ENCODE measurements at regions not wholly inside any gene's neighbourhood (a gene's known extent, or its start where the extent isn't known, plus 50 kb on each side); places are given as distances from the start of the nearest gene placed in this dataset.

GRCh38 chr21:17416139-17416538 is 96.7 kb upstream of the CXADR start:
- TF ChIP-seq CTCF (IDR thresholded peaks at IDR 0.05; ENCODE audit: unreplicated experiment), result no peak
- Mint-ChIP-seq H3K36me3 (ENCODE audit: low read depth, unreplicated experiment) (peaks cover 7% of the 10 kb centered on the region), H3K9me3 (ENCODE audit: unreplicated experiment) (no peaks in the 10 kb centered on the region), H3K4me3 (ENCODE audit: unreplicated experiment) (no peak overlapping the region), H3K4me1 (ENCODE audit: unreplicated experiment) (peaks cover 15% of the 10 kb centered on the region), H3K27ac (ENCODE audit: unreplicated experiment) (no peak overlapping the region), H3K27me3 (ENCODE audit: unreplicated experiment) (peaks cover 12% of the 10 kb centered on the region)
- no peak for DNase-seq (ENCODE audit: low spot score)

GRCh38 chr21:17422931-17423330 is 89.9 kb upstream of the CXADR start:
- no peaks in the 10 kb centered on the region for H3K9me3 Mint-ChIP-seq (ENCODE audit: unreplicated experiment)
- H3K4me3 Mint-ChIP-seq (ENCODE audit: unreplicated experiment), result no peak overlapping the region
- no peak for TF ChIP-seq CTCF (IDR thresholded peaks at IDR 0.05; ENCODE audit: unreplicated experiment)
- no peak for DNase-seq (ENCODE audit: low spot score)
- H3K36me3 Mint-ChIP-seq (ENCODE audit: low read depth, unreplicated experiment), result no peaks in the 10 kb centered on the region
- no peak overlapping the region for H3K27ac Mint-ChIP-seq (ENCODE audit: unreplicated experiment)
- H3K27me3 Mint-ChIP-seq (ENCODE audit: unreplicated experiment), result no peaks in the 10 kb centered on the region
- no peaks in the 10 kb centered on the region for H3K4me1 Mint-ChIP-seq (ENCODE audit: unreplicated experiment)

- no peak overlapping the region for H3K27ac Mint-ChIP-seq (ENCODE audit: unreplicated experiment)
- H3K4me3 Mint-ChIP-seq (ENCODE audit: unreplicated experiment), result no peak overlapping the region
These were observed 85.7 kb upstream of the CXADR start for GRCh38 chr21:17427157-17427556.

GRCh38 chr21:17427831-17428483 is 84.9 kb upstream of the CXADR start:
- Mint-ChIP-seq H3K27ac (ENCODE audit: unreplicated experiment) (no peak overlapping the region), H3K9me3 (ENCODE audit: unreplicated experiment) (no peaks in the 10 kb centered on the region), H3K4me3 (ENCODE audit: unreplicated experiment) (no peak overlapping the region), H3K4me1 (ENCODE audit: unreplicated experiment) (no peaks in the 10 kb centered on the region), H3K27me3 (ENCODE audit: unreplicated experiment) (no peaks in the 10 kb centered on the region), H3K36me3 (ENCODE audit: low read depth, unreplicated experiment) (no peaks in the 10 kb centered on the region)
- no peak for DNase-seq (ENCODE audit: low spot score)
- TF ChIP-seq CTCF (IDR thresholded peaks at IDR 0.05; ENCODE audit: unreplicated experiment), result no peak

More at GRCh38 chr21:17427157-17427556, 85.7 kb upstream of the CXADR start:
- no peak for DNase-seq (ENCODE audit: low spot score)
- no peaks in the 10 kb centered on the region for H3K36me3 Mint-ChIP-seq (ENCODE audit: low read depth, unreplicated experiment)
- H3K27me3 Mint-ChIP-seq (ENCODE audit: unreplicated experiment), result no peaks in the 10 kb centered on the region
- no peaks in the 10 kb centered on the region for H3K4me1 Mint-ChIP-seq (ENCODE audit: unreplicated experiment)
- H3K9me3 Mint-ChIP-seq (ENCODE audit: unreplicated experiment), result no peaks in the 10 kb centered on the region
- no peak for TF ChIP-seq CTCF (IDR thresholded peaks at IDR 0.05; ENCODE audit: unreplicated experiment)

GRCh38 chr21:17428484-17428869 is 84.4 kb upstream of the CXADR start:
- DNase-seq (ENCODE audit: low spot score), result no peak
- H3K27ac Mint-ChIP-seq (ENCODE audit: unreplicated experiment), result no peak overlapping the region
- H3K4me3 Mint-ChIP-seq (ENCODE audit: unreplicated experiment), result no peak overlapping the region
- H3K36me3 Mint-ChIP-seq (ENCODE audit: low read depth, unreplicated experiment), result no peaks in the 10 kb centered on the region
- H3K9me3 Mint-ChIP-seq (ENCODE audit: unreplicated experiment), result no peaks in the 10 kb centered on the region
- no peaks in the 10 kb centered on the region for H3K27me3 Mint-ChIP-seq (ENCODE audit: unreplicated experiment)
- no peak for TF ChIP-seq CTCF (IDR thresholded peaks at IDR 0.05; ENCODE audit: unreplicated experiment)
- H3K4me1 Mint-ChIP-seq (ENCODE audit: unreplicated experiment), result no peaks in the 10 kb centered on the region
